CD4-positive, alpha-beta T cell treated with Interleukin-6 for 4 hours (primary cell): ENCODE measurements at regions not wholly inside any gene's neighbourhood (a gene's known extent, or its start where the extent isn't known, plus 50 kb on each side); places are given as distances from the start of the nearest gene placed in this dataset.
"Not testable (repeated sequence)": the region's sequence is repeated elsewhere in the genome, so short reads cannot be mapped to it uniquely, and the experiment has no call there.

ENCODE experiments used
- DNase-seq: peaks from one replicate; pipeline ENCODE4 v3.0.0-alpha.2; 2020; ENCODE audit warnings: mixed read lengths

GRCh38 chr14:105768039-105768438, 241.7 kb downstream of the TMEM121 start:
- not testable (repeated sequence) for DNase-seq

- DNase-seq = not testable (repeated sequence)
These were observed 242.8 kb downstream of the TMEM121 start for GRCh38 chr14:105769061-105769730.

- not testable (repeated sequence) for DNase-seq
These were observed 244.3 kb downstream of the TMEM121 start for GRCh38 chr14:105770619-105771216.

- not testable (repeated sequence) for DNase-seq
These were observed 245.2 kb downstream of the TMEM121 start for GRCh38 chr14:105771261-105772226.

GRCh38 chr14:105772710-105773250, 246.4 kb downstream of the TMEM121 start:
- not testable (repeated sequence) for DNase-seq

- DNase-seq = no peak
These were observed 247.2 kb downstream of the TMEM121 start for GRCh38 chr14:105773584-105773983.

- no peak for DNase-seq
These were observed 247.6 kb downstream of the TMEM121 start for GRCh38 chr14:105774001-105774400.

- not testable (repeated sequence) for DNase-seq
These were observed 248.4 kb downstream of the TMEM121 start for GRCh38 chr14:105774585-105775348.

- DNase-seq = not testable (repeated sequence)
These were observed 249.1 kb downstream of the TMEM121 start for GRCh38 chr14:105775349-105775923.

- not testable (repeated sequence) for DNase-seq
These were observed 249.7 kb downstream of the TMEM121 start for GRCh38 chr14:105776112-105776511.

- no peak for DNase-seq
These were observed 250.5 kb downstream of the TMEM121 start for GRCh38 chr14:105776924-105777323.

- no peak for DNase-seq
These were observed 257.3 kb downstream of the TMEM121 start for GRCh38 chr14:105783707-105784106.

GRCh38 chr14:105793836-105794235, 267.5 kb downstream of the TMEM121 start:
- no peak for DNase-seq

GRCh38 chr14:105797546-105797945, 271.2 kb downstream of the TMEM121 start:
- no peak for DNase-seq

- DNase-seq = no peak
These were observed 279.3 kb downstream of the TMEM121 start for GRCh38 chr14:105805701-105806100.

- DNase-seq = no peak
These were observed 280.2 kb downstream of the TMEM121 start for GRCh38 chr14:105806568-105806967.

- no peak for DNase-seq
These were observed 291.8 kb downstream of the TMEM121 start for GRCh38 chr14:105817971-105818711.

GRCh38 chr14:105818712-105819005, 292.3 kb downstream of the TMEM121 start:
- no peak for DNase-seq

- peak; percentile 6 for DNase-seq
These were observed 303.8 kb downstream of the TMEM121 start for GRCh38 chr14:105830171-105830570.

- no peak for DNase-seq
These were observed 309.8 kb downstream of the TMEM121 start for GRCh38 chr14:105836160-105836559.

- no peak for DNase-seq
These were observed 310.3 kb downstream of the TMEM121 start for GRCh38 chr14:105836730-105837129.
